Right ventricle myocardium inferior (tissue), 1 donor: ENCODE measurements at regions not wholly inside any gene's neighbourhood (a gene's known extent, or its start where the extent isn't known, plus 50 kb on each side); places are given as distances from the start of the nearest gene placed in this dataset.
"Not testable (repeated sequence)": the region's sequence is repeated elsewhere in the genome, so short reads cannot be mapped to it uniquely, and the experiment has no call there.

Source experiments
- ATAC-seq: fragments of 200-7000 bp; cut with Tn5 transposase; one replicate; pipeline ENCODE4 v1.9.1; 2020; ENCODE audit warnings: mild to moderate bottlenecking, moderate library complexity
- DNase-seq: peaks from one replicate; pipeline ENCODE4 v3.0.0; 2021; ENCODE audit errors: missing footprints
- intact Hi-C: fragments of 100-400 bp; cut with DNase I; formaldehyde crosslinking; loops from one replicate; pipeline ENCODE4 v1.11.0; 2022
- donor health status: DM: no; HTN: yes; CAD: no; lungs with severe emphysema.

DNA sequence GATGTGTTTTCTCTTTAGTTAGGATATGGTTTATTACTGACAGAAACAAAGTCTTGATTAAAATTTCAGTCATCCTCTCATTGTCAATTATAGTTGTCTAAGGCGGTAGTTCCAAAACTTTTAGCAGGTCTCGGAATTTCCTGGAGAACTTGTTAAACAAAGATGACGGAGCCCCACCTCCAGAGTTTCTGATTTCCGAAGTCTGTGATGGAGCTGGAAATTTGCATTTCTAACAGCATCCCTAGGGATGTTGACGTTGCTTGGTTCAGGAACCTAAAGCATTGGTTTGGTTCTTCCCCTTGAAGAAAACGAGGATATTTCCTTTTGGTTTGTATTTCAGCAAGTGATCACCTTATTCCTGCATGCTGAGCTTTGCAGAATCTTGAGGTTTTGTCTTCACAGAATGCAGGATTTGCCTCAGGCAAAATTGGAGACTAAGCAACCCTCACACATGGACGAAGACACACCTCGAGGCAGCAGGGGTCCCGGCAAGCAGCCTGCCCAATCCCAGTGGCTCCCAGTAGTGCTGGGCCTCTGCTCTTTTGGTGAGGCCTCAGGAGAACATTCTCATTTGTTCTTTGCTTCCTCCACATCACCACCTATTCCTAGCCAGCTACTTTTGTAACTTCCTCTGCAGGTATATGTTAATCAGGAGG, 187.1 kb upstream of the PHACTR1 start:
- intact Hi-C loops = no loop called here
- DNase-seq (no peak), ATAC-seq (no peak)

DNA sequence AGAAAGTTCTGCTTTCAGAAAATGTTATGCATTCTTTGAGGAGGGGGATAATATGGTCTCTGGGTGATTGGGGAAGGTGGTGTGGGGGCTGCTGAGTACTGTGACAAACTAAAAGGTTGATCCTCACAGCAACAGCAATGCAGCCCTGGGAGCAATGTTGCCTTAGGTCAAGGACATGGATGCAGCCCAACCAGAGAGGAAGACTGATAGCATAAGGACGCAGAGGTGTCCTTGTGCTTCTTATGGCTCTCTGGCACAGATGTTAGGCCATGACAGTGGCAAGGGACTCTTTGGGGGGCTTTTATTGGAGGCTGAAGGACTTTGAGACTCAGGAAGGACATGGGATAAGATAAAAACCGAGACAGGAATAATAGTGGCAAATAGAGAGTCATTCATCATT, 186.2 kb upstream of the PHACTR1 start:
- intact Hi-C loops = no loop called here
- no peak for DNase-seq
- ATAC-seq = peak; percentile 46

GRCh38 chr6:12533586-12533985, 183.0 kb upstream of the PHACTR1 start:
- ATAC-seq = no peak
- DNase-seq = no peak
- intact Hi-C loops = no loop called here

DNA sequence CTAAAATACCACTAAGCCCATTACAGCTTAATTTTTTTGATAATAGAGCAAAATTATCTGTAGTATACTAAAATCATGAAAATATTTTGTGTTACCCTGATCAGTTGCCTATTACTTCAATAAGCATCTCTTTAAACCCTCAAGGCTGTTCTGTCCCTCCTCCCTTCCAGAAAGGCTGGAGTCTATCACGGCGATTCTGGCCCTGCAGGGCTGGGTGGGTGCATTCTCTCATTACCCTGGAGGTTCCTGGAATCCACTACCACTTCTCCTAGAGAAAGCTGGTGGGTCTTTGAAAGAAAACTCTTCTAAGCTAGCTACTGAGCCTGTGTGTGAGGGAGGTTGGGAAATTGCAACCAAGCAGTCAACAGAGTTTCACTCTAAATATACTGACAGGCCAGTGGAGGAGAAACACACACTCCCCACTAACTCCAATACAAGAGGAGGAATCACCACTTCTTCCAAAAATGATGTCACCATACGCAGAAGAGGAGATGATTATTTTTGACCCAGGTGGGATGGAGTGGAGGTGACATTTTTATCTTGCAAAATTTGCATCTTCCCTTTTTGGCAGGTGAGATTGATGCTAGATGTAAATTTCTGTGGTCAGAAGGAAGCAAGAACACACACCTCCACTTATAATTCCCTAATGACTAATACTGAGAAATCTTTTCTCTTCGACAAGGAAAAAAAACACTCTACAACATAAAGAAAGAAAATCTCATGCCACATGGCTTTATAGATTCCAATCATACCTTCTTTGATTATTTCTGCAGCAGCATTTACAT, 182.3 kb upstream of the PHACTR1 start:
- DNase-seq (no peak), ATAC-seq (no peak)
- intact Hi-C loops = no loop called here

- DNase-seq (no peak), ATAC-seq (no peak)
- intact Hi-C loops = no loop called here
Measured at GRCh38 chr6:12535586-12536314, 180.8 kb upstream of the PHACTR1 start.

GRCh38 chr6:12536416-12536815, 180.2 kb upstream of the PHACTR1 start:
- intact Hi-C loops = no loop called here
- no peak for DNase-seq
- ATAC-seq = no peak

DNA sequence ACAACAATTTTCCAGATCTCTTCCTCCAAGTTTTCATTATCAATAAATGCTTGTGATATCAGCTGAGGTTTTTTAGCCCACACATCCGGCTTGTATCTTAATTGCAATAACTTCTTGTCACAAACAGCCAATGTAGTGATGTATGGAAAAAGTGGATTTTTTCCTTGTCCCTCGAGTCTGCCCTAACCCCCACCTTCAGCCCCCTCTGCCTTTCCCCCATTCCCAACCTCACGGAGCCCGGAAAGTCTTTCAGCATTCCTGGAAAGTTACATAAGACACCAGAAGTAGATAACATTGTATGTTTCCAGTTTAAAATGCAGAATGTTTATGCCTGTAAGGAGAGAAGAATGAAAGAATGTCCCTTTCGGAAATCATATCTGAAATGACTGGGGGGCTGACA, 179.2 kb upstream of the PHACTR1 start:
- DNase-seq (no peak), ATAC-seq (no peak)
- intact Hi-C loops = no loop called here

DNA sequence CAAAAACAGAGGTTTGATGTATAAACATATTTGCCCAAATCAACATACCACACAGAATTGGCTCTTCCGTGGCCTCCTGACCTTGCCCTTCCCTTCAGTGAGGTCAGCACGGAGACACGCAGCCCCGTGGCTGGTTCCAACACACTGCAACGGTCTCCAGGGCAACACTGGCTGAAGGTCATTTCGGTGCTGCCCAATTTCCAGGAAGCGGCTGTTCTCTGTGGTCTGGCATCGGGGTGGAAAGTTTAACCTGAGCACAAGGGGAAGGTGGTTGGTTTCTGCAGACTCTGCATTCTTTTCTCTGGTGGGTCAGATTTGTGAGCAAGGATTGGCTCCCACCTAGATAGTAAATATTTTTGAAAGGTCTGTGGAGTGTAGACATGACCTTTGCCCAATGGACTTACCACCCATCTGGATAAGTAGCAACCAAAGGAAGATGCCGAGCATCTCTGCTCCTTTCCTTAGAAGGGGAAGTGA, 177.6 kb upstream of the PHACTR1 start:
- peak; percentile 64 for ATAC-seq
- intact Hi-C loops = no loop called here
- peak; percentile 65 for DNase-seq

GRCh38 chr6:12542319-12543115, 174.1 kb upstream of the PHACTR1 start:
- ATAC-seq, intact Hi-C loops, DNase-seq: not testable (repeated sequence)

DNA sequence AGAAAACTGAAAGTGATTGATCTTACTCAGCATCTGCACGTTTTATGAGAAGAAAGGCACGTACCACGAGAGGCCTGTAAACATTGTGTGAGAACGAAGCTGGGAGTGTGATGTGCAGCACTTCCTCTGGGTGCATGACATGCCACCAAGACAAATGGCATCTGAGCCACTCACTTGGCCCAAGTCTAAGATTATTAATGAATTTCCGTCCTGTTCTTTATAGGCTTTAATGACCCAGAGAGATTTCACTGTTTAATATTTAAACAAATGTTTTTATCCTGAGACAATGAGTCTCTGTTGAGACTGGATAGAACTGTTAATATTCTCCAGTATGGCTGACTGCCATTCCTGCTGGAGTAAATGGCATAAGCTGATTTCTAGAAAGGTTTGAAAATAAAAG, 172.6 kb upstream of the PHACTR1 start:
- DNase-seq (no peak), ATAC-seq (no peak)
- intact Hi-C loops = no loop called here

- DNase-seq = no peak
- intact Hi-C loops = no loop called here
- ATAC-seq = no peak
Measured at GRCh38 chr6:12544821-12545565, 171.6 kb upstream of the PHACTR1 start.

GRCh38 chr6:12545619-12546409, 170.8 kb upstream of the PHACTR1 start:
- no peak for DNase-seq
- peak; percentile 16 for ATAC-seq
- intact Hi-C loops = no loop called here

- intact Hi-C loops = no loop called here
- DNase-seq (no peak), ATAC-seq (peak; percentile 69)
Measured at GRCh38 chr6:12546410-12547002, 170.1 kb upstream of the PHACTR1 start.

DNA sequence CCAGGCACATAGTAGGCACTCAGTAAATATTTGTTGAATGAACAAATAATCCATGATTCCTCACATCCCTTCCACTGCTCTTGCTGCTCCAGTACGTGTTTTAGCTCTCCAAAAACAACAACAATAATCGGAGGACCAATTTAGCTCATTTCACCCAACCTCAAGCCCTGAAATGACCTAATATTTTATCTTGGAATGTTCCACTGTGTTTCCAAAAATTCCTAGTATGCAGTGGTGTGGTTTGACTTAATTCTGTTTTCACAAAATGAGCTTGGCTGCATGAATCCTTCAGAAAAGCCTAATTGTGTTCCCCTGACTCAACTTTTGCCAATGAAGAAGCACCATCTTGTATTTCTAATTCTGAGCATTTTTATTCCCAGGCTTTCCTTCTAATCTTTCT, 168.0 kb upstream of the PHACTR1 start:
- ATAC-seq = peak; percentile 20
- no peak for DNase-seq
- intact Hi-C loops = no loop called here

DNA sequence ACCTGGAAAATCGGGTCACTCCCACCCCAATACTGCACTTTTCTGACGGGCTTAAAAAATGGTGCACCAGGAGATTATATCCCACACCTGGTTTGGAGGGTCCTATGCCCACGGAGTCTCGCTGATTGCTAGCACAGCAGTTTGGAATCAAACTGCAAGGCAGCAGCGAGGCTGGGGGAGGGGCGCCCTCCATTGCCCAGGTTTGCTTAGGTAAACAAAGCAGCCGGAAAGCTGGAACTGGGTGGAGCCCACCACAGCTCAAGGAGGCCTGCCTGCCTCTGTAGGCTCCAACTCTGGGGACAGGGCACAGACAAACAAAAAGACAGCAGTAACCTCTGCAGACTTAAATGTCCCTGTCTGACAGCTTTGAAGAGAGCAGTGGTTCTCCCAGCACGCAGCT, 167.1 kb upstream of the PHACTR1 start:
- intact Hi-C loops, DNase-seq, ATAC-seq: not testable (repeated sequence)

DNA sequence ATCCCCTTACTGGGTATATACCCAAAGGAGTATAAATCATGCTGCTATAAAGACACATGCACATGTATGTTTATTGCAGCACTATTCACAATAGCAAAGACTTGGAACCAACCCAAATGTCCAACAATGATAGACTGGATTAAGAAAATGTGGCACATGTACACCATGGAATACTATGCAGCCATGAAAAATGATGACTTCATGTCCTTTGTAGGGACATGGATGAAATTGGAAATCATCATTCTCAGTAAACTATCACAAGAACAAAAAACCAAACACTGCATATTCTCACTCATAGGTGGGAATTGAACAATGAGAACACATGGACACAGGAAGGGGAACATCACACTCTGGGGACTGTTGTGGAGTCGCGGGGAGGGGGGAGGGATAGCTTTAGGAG, 161.7 kb upstream of the PHACTR1 start:
- intact Hi-C loops, DNase-seq, ATAC-seq: not testable (repeated sequence)

DNA sequence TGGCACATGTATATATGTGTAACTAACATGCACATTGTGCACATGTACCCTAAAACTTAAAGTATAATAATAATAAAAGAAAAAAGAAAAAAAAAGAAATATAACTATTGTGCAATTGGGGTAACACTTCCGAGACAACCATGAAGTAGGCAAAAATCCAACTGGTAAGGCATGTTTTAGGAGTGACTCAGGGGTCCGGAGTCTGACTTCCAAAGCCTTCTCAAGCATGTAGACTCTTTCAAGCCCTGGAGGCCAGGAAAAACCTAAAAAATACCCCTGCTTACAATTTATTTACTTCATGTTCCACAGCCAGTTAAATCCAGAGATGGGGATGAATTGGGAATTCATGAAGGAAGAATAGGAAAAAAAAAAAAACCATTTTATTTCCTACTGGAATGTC, 161.3 kb upstream of the PHACTR1 start:
- DNase-seq (no peak), ATAC-seq (no peak)
- intact Hi-C loops = no loop called here
